ENCODE measurements at regions not wholly inside any gene's neighbourhood (a gene's known extent, or its start where the extent isn't known, plus 50 kb on each side); places are given as distances from the start of the nearest gene placed in this dataset.

- H3K27me3 ChIP-seq = peaks cover 4% of the 10 kb centered on the region
- H3K36me3 ChIP-seq = no peaks in the 10 kb centered on the region
- no peaks in the 10 kb centered on the region for H3K9me3 ChIP-seq
- no peaks in the 10 kb centered on the region for H3K4me1 ChIP-seq
- no peak overlapping the region for H3K4me3 ChIP-seq
- no peak for TF ChIP-seq POLR2A (IDR thresholded peaks at IDR 0.05)
- TF ChIP-seq, protein P1, sequence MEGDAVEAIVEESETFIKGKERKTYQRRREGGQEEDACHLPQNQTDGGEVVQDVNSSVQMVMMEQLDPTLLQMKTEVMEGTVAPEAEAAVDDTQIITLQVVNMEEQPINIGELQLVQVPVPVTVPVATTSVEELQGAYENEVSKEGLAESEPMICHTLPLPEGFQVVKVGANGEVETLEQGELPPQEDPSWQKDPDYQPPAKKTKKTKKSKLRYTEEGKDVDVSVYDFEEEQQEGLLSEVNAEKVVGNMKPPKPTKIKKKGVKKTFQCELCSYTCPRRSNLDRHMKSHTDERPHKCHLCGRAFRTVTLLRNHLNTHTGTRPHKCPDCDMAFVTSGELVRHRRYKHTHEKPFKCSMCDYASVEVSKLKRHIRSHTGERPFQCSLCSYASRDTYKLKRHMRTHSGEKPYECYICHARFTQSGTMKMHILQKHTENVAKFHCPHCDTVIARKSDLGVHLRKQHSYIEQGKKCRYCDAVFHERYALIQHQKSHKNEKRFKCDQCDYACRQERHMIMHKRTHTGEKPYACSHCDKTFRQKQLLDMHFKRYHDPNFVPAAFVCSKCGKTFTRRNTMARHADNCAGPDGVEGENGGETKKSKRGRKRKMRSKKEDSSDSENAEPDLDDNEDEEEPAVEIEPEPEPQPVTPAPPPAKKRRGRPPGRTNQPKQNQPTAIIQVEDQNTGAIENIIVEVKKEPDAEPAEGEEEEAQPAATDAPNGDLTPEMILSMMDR (IDR thresholded peaks at IDR 0.05) = no peak
- 46% methylated on average over 3 of the region's 3 CpGs for WGBS
- DNase-seq (ENCODE audit: low spot score in 2 of 2) = no peak
- H3K27ac ChIP-seq = no peak overlapping the region
Measured at GRCh38 chr4:182169987-182170386, 73.2 kb upstream of the TENM3 start.

GRCh38 chr4:182170417-182170935, 72.7 kb upstream of the TENM3 start:
- Histone ChIP-seq H3K27me3 (peaks cover 4% of the 10 kb centered on the region), H3K4me3 (no peak overlapping the region), H3K9me3 (no peaks in the 10 kb centered on the region), H3K27ac (no peak overlapping the region), H3K4me1 (no peaks in the 10 kb centered on the region), H3K36me3 (no peaks in the 10 kb centered on the region)
- DNase-seq (ENCODE audit: low spot score in 2 of 2) = no peak
- WGBS = 64% methylated on average over 3 of the region's 3 CpGs
- no peak for TF ChIP-seq EP300 (IDR thresholded peaks at IDR 0.05)
- TF ChIP-seq, protein P1 (IDR thresholded peaks at IDR 0.05) = no peak
- TF ChIP-seq POLR2A (IDR thresholded peaks at IDR 0.05) = no peak
- no peak for TF ChIP-seq POLR2AphosphoS5 (IDR thresholded peaks at IDR 0.05)

GRCh38 chr4:182174979-182175378, 68.2 kb upstream of the TENM3 start:
- no peak for TF ChIP-seq EP300 (IDR thresholded peaks at IDR 0.05)
- DNase-seq (ENCODE audit: low spot score in 2 of 2) = no peak
- WGBS = 80% methylated on average over 1 of the region's 1 CpG
- no peak overlapping the region for H3K4me3 ChIP-seq
- H3K4me1 ChIP-seq = no peaks in the 10 kb centered on the region
- H3K27me3 ChIP-seq = peaks cover 4% of the 10 kb centered on the region
- H3K36me3 ChIP-seq = no peaks in the 10 kb centered on the region
- H3K9me3 ChIP-seq = no peaks in the 10 kb centered on the region
- H3K27ac ChIP-seq = no peak overlapping the region

GRCh38 chr4:182175788-182176519, 67.2 kb upstream of the TENM3 start:
- peaks cover 4% of the 10 kb centered on the region for H3K27me3 ChIP-seq
- H3K4me3 ChIP-seq = no peak overlapping the region
- WGBS = 84% methylated on average over 19 of the region's 19 CpGs
- no peak for DNase-seq (ENCODE audit: low spot score in 2 of 2)
- H3K27ac ChIP-seq = no peak overlapping the region
- H3K4me1 ChIP-seq = no peaks in the 10 kb centered on the region
- TF ChIP-seq, protein P1 (IDR thresholded peaks at IDR 0.05) = no peak
- no peak for TF ChIP-seq POLR2AphosphoS5 (IDR thresholded peaks at IDR 0.05)
- TF ChIP-seq EP300 (IDR thresholded peaks at IDR 0.05) = no peak
- no peak for TF ChIP-seq POLR2A (IDR thresholded peaks at IDR 0.05)
- H3K9me3 ChIP-seq = no peaks in the 10 kb centered on the region
- H3K36me3 ChIP-seq = no peaks in the 10 kb centered on the region

DNA sequence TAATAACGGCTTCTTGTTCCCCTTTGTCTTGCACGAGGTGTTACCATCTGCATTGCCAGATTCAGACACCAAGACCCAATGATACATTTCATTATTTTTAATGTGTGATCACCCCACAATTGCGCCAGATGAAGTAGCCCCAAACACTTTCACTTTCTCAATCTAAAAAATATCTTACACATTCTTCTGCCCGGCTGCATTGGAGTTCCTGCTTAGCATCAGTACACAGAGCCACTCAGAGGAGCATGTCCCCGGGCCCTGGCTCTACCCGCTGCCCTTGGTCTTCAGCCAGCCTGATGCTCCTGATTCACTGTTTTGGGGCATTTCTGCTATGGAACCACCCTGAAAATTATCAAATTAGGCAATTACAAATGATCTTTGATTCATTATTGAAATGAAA, 66.0 kb upstream of the TENM3 start:
- no peak overlapping the region for H3K27ac ChIP-seq
- no peak for DNase-seq (ENCODE audit: low spot score in 2 of 2)
- TF ChIP-seq EP300 (IDR thresholded peaks at IDR 0.05) (no peak), POLR2A (IDR thresholded peaks at IDR 0.05) (no peak), POLR2AphosphoS5 (IDR thresholded peaks at IDR 0.05) (no peak)
- TF ChIP-seq, protein P1 (IDR thresholded peaks at IDR 0.05) = no peak
- H3K9me3 ChIP-seq = no peaks in the 10 kb centered on the region
- H3K4me3 ChIP-seq = no peak overlapping the region
- WGBS = 84% methylated on average over 6 of the region's 6 CpGs
- H3K27me3 ChIP-seq = no peaks in the 10 kb centered on the region
- H3K36me3 ChIP-seq = no peaks in the 10 kb centered on the region
- no peaks in the 10 kb centered on the region for H3K4me1 ChIP-seq
